ENCODE measurements at regions not wholly inside any gene's neighbourhood (a gene's known extent, or its start where the extent isn't known, plus 50 kb on each side); places are given as distances from the start of the nearest gene placed in this dataset.
"Not testable (repeated sequence)": the region's sequence is repeated elsewhere in the genome, so short reads cannot be mapped to it uniquely, and the experiment has no call there.

GRCh38 chr11:90288212-90288821 is 65.5 kb upstream of the CHORDC1 start:
- DNase-seq (ENCODE audit: low read depth), result peak; percentile 25

GRCh38 chr11:90286640-90287039 is 63.8 kb upstream of the CHORDC1 start:
- DNase-seq (ENCODE audit: low read depth), result no peak

GRCh38 chr11:90284171-90284570 is 61.3 kb upstream of the CHORDC1 start:
- DNase-seq (ENCODE audit: low read depth), result no peak

- not testable (repeated sequence) for DNase-seq (ENCODE audit: low read depth)
These were observed 59.8 kb upstream of the CHORDC1 start for GRCh38 chr11:90282551-90283071.

- no peak for DNase-seq (ENCODE audit: low read depth)
These were observed 51.5 kb upstream of the CHORDC1 start for GRCh38 chr11:90274362-90274761.
